ENCODE measurements at regions not wholly inside any gene's neighbourhood (a gene's known extent, or its start where the extent isn't known, plus 50 kb on each side); places are given as distances from the start of the nearest gene placed in this dataset.

DNA sequence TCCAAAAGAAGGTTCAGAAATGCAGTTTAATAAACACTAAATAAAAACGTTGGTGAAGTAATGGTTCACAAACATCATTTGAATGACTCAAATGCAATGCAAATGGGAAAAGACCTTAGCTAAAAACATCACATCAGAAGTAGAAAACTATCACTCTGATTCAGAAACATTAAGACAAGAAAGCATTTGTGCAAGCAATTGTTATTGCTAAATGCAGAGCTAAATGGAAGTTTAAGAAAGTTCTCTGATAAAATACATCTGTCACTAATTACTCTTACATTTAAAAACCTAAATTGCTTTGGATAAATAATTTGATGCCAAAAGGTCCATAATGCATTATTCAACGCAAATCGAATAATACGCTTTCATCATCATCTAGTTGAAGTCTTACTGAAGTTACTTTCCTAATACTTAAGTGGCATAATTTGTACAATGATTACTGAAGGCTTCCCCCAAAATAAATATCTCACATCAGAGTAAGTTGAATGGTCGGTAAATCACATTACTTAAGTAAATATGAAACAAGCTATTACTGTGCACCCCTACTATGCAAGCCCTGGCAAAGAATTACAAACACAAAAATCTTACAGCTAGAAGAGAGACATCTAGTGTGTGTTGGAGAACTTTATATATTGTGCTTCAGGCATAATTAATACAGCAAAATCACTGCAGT lies 105.7 kb upstream of the KCTD1 start:
- no peak overlapping the region for H3K4me3 ChIP-seq
- no peak for ATAC-seq
- intact Hi-C loops (cut with DNase I) = no loop called here
- peaks cover 28% of the 10 kb centered on the region for H3K4me1 ChIP-seq
- H3K27ac ChIP-seq = no peak overlapping the region
- H3K9me3 ChIP-seq = no peaks in the 10 kb centered on the region
- no peaks in the 10 kb centered on the region for H3K27me3 ChIP-seq
- no peak for DNase-seq
- H3K36me3 ChIP-seq (replicated peaks in 1 of 2; ENCODE audit: insufficient read depth in 1 of 2, low read depth in 2 of 2) = no peaks in the 10 kb centered on the region
- TF ChIP-seq, protein P1, sequence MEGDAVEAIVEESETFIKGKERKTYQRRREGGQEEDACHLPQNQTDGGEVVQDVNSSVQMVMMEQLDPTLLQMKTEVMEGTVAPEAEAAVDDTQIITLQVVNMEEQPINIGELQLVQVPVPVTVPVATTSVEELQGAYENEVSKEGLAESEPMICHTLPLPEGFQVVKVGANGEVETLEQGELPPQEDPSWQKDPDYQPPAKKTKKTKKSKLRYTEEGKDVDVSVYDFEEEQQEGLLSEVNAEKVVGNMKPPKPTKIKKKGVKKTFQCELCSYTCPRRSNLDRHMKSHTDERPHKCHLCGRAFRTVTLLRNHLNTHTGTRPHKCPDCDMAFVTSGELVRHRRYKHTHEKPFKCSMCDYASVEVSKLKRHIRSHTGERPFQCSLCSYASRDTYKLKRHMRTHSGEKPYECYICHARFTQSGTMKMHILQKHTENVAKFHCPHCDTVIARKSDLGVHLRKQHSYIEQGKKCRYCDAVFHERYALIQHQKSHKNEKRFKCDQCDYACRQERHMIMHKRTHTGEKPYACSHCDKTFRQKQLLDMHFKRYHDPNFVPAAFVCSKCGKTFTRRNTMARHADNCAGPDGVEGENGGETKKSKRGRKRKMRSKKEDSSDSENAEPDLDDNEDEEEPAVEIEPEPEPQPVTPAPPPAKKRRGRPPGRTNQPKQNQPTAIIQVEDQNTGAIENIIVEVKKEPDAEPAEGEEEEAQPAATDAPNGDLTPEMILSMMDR (IDR thresholded peaks at IDR 0.05) = no peak
- no peak for TF ChIP-seq POLR2A (IDR thresholded peaks at IDR 0.05)
- WGBS, 2 donors = 38 to 39% methylated on average over 5 of the region's 5 CpGs

DNA sequence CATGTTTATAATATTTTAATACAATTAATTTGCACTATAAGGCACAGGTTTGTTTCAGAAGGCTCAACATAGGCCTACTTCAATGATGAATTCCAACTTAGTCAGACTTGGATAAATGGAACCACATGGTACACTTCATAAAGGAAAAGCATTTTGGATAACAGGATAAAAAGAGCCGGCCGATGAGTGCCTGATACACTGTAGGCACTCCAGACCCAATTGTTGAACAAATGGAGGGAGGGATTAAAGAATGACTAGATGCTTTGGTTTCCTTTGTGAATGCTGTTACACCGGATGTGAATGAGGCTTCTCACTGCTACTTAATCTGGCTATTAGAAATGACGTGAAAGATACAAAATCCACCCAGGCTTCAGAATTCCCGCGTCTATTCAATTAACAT lies 104.1 kb upstream of the KCTD1 start:
- Histone ChIP-seq H3K36me3 (replicated peaks in 1 of 2; ENCODE audit: insufficient read depth in 1 of 2, low read depth in 2 of 2) (no peaks in the 10 kb centered on the region), H3K9me3 (no peaks in the 10 kb centered on the region), H3K4me1 (peaks cover 18% of the 10 kb centered on the region), H3K27me3 (no peaks in the 10 kb centered on the region), H3K4me3 (no peak overlapping the region), H3K27ac (no peak overlapping the region)
- no peak for DNase-seq
- WGBS, 2 donors = 85 to 86% methylated on average over 6 of the region's 6 CpGs
- no peak for ATAC-seq
- TF ChIP-seq, protein P1 (IDR thresholded peaks at IDR 0.05) = no peak
- intact Hi-C loops (cut with DNase I) = no loop called here

- H3K4me1 ChIP-seq = peaks cover 14% of the 10 kb centered on the region
- DNase-seq (no peak), ATAC-seq (no peak)
- H3K4me3 ChIP-seq = no peak overlapping the region
- H3K36me3 ChIP-seq (replicated peaks in 1 of 2; ENCODE audit: insufficient read depth in 1 of 2, low read depth in 2 of 2) = no peaks in the 10 kb centered on the region
- no peaks in the 10 kb centered on the region for H3K9me3 ChIP-seq
- intact Hi-C loops (cut with DNase I) = no loop called here
- TF ChIP-seq, protein P1 (IDR thresholded peaks at IDR 0.05) = no peak
- no peak for TF ChIP-seq POLR2A (IDR thresholded peaks at IDR 0.05)
- no peaks in the 10 kb centered on the region for H3K27me3 ChIP-seq
- 22% methylated on average over 6 of the region's 6 CpGs for WGBS, 2 donors
- H3K27ac ChIP-seq = peak overlapping the region in 1 of 4 donors; percentile 34
Measured at GRCh38 chr18:26650310-26651268, 102.2 kb upstream of the KCTD1 start.

DNA sequence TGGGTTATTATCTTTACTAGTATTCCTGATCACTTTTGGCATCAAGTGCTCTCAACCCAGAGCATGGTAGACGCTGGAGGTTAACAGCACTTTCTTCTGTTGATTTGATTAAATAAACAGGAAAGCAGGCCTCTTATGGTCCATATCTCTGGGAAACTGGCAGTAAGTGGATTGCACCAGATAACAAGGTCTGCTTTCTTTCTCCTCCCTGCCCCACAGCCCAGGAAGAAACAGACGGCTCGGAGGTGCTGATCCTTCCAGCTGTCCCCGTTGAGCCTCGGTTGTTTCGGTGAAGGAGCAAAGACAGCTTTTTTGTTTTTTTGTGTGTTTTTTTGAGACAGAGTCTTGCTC lies 100.8 kb upstream of the KCTD1 start:
- no peak for ATAC-seq
- Histone ChIP-seq H3K27ac (no peak overlapping the region), H3K4me1 (peaks cover 4% of the 10 kb centered on the region), H3K4me3 (no peak overlapping the region), H3K9me3 (no peaks in the 10 kb centered on the region), H3K27me3 (no peaks in the 10 kb centered on the region), H3K36me3 (replicated peaks in 1 of 2; ENCODE audit: insufficient read depth in 1 of 2, low read depth in 2 of 2) (no peaks in the 10 kb centered on the region)
- WGBS, 2 donors = 55 to 64% methylated on average over 6 of the region's 6 CpGs
- intact Hi-C loops (cut with DNase I) = no loop called here
- TF ChIP-seq POLR2A (IDR thresholded peaks at IDR 0.05) = no peak
- TF ChIP-seq, protein P1 (IDR thresholded peaks at IDR 0.05) = no peak
- no peak for DNase-seq
